ENCODE measurements at regions not wholly inside any gene's neighbourhood (a gene's known extent, or its start where the extent isn't known, plus 50 kb on each side); places are given as distances from the start of the nearest gene placed in this dataset.
"Not testable (repeated sequence)": the region's sequence is repeated elsewhere in the genome, so short reads cannot be mapped to it uniquely, and the experiment has no call there.

DNA sequence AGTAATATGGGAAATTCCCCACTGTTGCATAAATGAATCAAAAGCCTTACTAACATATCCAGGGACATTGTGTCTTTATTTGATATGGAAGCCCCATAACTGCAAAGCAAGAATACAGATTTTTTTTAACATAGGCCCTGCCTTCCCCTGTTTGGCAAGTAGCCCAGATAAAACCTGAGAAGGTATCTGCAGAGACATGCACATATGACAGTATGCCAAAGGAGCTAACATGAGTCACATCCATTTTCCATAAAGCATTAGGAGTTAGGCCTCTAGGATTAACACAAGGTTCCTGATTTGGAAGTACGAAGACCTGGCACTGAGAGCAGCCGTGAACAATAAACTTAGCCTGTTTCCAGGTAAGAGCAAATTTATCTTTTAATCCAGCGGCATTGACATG is 1505.9 kb downstream of the UQCRFS1 start:
- TF ChIP-seq, protein P1, sequence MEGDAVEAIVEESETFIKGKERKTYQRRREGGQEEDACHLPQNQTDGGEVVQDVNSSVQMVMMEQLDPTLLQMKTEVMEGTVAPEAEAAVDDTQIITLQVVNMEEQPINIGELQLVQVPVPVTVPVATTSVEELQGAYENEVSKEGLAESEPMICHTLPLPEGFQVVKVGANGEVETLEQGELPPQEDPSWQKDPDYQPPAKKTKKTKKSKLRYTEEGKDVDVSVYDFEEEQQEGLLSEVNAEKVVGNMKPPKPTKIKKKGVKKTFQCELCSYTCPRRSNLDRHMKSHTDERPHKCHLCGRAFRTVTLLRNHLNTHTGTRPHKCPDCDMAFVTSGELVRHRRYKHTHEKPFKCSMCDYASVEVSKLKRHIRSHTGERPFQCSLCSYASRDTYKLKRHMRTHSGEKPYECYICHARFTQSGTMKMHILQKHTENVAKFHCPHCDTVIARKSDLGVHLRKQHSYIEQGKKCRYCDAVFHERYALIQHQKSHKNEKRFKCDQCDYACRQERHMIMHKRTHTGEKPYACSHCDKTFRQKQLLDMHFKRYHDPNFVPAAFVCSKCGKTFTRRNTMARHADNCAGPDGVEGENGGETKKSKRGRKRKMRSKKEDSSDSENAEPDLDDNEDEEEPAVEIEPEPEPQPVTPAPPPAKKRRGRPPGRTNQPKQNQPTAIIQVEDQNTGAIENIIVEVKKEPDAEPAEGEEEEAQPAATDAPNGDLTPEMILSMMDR (IDR thresholded peaks at IDR 0.05) = not testable (repeated sequence)
- TF ChIP-seq POLR2A (IDR thresholded peaks at IDR 0.05) = not testable (repeated sequence)
